Breast epithelium (tissue), 4 donors: ENCODE measurements at regions not wholly inside any gene's neighbourhood (a gene's known extent, or its start where the extent isn't known, plus 50 kb on each side); places are given as distances from the start of the nearest gene placed in this dataset.

Source experiments
- DNase-seq, 2 donors: peaks; one replicate each; pipeline ENCODE4 v3.0.0-alpha.2; 2019; ENCODE audit warnings: low spot score in 2 of 2
- H3K27ac ChIP-seq, 2 donors: fragments of 200-600 bp; sonication (generic) in 1 of 2; one replicate each; pipeline ENCODE4 v1.5.1; 2016 to 2019; ENCODE audit warnings: mild to moderate bottlenecking in 1 of 2
- H3K27me3 ChIP-seq, 2 donors: fragments of 200-600 bp; sonication (generic) in 1 of 2; one replicate each; pipeline versions ENCODE4 v1.5.1 to v1.6.0; 2017 to 2019; ENCODE audit warnings: control low read depth in 1 of 2, mild to moderate bottlenecking in 1 of 2
- H3K36me3 ChIP-seq: fragments of 200-600 bp; one replicate; pipeline ENCODE4 v1.5.1; 2019
- H3K4me1 ChIP-seq, 2 donors: fragments of 200-600 bp; sonication (generic); one replicate each; pipeline ENCODE4 v1.5.1; 2016 to 2019; ENCODE audit warnings: control low read depth in 1 of 2
- H3K4me3 ChIP-seq, 3 donors: fragments of 200-600 bp; sonication (generic); 1 replicate in 2 of 3; 2 replicates in 1 of 3; pipeline ENCODE4 v1.5.1; 2016 to 2019; ENCODE audit warnings: mild to moderate bottlenecking in 3 of 3, moderate library complexity in 2 of 3
- H3K9me3 ChIP-seq, 2 donors: fragments of 200-600 bp; sonication (generic) in 1 of 2; one replicate each; pipeline ENCODE4 v1.5.1; 2016 to 2019; ENCODE audit warnings: control low read depth in 1 of 2
- POLR2A ChIP-seq: fragments of 450-650 bp; IDR thresholded peaks from one replicate; pipeline ENCODE4 v1.6.1; 2016; ENCODE audit warnings: antibody characterized with exemption, mild to moderate bottlenecking, moderate library complexity
- POLR2AphosphoS5 ChIP-seq, 3 donors: sonication (generic); formaldehyde crosslinking; IDR thresholded peaks; one replicate each; pipeline ENCODE4 v1.6.1; 2017; ENCODE audit warnings: antibody characterized with exemption in 3 of 3
- intact Hi-C: fragments of 100-400 bp; cut with DNase I; formaldehyde crosslinking; loops from one replicate; pipeline ENCODE4 v1.15.1; 2023; ENCODE audit warnings: low total_unique reads
- TF ChIP-seq, protein P1 (sequence below), 3 donors: fragments of 450-650 bp; IDR thresholded peaks; one replicate each; pipeline ENCODE4 v1.5.1; 2016 to 2017; ENCODE audit warnings: antibody characterized with exemption in 3 of 3, mild to moderate bottlenecking in 3 of 3, moderate library complexity in 3 of 3

GRCh38 chr9:73775757-73776156 is 624.1 kb downstream of the ANXA1 start:
- no peaks in the 10 kb centered on the region for H3K4me1 ChIP-seq
- DNase-seq = no peak
- H3K4me3 ChIP-seq = no peak overlapping the region
- no peaks in the 10 kb centered on the region for H3K9me3 ChIP-seq
- TF ChIP-seq POLR2AphosphoS5 (IDR thresholded peaks at IDR 0.05) = no peak
- TF ChIP-seq, protein P1, sequence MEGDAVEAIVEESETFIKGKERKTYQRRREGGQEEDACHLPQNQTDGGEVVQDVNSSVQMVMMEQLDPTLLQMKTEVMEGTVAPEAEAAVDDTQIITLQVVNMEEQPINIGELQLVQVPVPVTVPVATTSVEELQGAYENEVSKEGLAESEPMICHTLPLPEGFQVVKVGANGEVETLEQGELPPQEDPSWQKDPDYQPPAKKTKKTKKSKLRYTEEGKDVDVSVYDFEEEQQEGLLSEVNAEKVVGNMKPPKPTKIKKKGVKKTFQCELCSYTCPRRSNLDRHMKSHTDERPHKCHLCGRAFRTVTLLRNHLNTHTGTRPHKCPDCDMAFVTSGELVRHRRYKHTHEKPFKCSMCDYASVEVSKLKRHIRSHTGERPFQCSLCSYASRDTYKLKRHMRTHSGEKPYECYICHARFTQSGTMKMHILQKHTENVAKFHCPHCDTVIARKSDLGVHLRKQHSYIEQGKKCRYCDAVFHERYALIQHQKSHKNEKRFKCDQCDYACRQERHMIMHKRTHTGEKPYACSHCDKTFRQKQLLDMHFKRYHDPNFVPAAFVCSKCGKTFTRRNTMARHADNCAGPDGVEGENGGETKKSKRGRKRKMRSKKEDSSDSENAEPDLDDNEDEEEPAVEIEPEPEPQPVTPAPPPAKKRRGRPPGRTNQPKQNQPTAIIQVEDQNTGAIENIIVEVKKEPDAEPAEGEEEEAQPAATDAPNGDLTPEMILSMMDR (IDR thresholded peaks at IDR 0.05) = no peak
- TF ChIP-seq POLR2A = no peak
- H3K27ac ChIP-seq = no peak overlapping the region
- intact Hi-C loops = no loop called here
- no peaks in the 10 kb centered on the region for H3K27me3 ChIP-seq
- H3K36me3 ChIP-seq = no peaks in the 10 kb centered on the region

DNA sequence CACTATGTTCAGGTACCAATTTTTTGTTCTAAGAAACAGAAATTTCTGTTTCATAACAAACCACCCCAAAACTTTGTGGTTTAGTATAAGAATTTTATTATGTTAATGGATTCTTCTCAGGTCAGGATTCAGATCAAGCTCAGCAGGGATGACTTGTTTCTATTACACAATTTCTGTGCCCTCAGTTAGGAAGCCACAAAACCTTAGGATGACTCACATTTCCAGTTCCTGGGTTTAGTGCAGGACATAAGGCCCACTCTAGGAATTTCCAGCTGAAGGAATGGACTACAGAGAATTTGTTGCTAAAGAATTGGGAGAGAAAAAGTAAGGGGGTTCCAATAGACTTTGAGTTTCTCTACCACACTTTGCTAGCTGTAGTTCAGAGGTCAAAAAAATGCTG is 629.3 kb downstream of the ANXA1 start:
- H3K4me1 ChIP-seq = no peaks in the 10 kb centered on the region
- no peak for DNase-seq
- H3K27ac ChIP-seq = no peak overlapping the region
- no peaks in the 10 kb centered on the region for H3K27me3 ChIP-seq
- intact Hi-C loops = no loop called here
- no peak overlapping the region for H3K4me3 ChIP-seq
- TF ChIP-seq POLR2A = no peak
- no peak for TF ChIP-seq POLR2AphosphoS5 (IDR thresholded peaks at IDR 0.05)
- TF ChIP-seq, protein P1 (IDR thresholded peaks at IDR 0.05) = no peak
- H3K36me3 ChIP-seq = no peaks in the 10 kb centered on the region
- H3K9me3 ChIP-seq = no peaks in the 10 kb centered on the region

DNA sequence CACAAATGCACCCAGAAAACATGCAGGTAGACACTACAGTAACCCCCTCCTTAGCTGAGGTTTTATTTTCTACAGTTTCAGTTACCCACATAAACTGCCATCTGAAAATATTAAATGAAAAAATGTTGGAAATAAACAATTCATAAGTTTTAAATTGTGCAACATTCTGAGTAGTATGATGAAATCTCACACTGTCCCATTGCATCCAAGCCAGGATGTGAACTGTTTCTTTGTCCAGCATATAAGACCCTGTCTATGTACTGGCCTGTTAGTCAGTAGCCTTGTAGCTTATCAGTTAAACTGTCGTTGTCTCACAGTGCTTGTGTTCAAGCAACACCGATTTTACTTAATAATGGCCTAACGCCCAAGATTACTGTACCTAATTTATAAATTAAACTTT is 630.5 kb downstream of the ANXA1 start:
- Histone ChIP-seq H3K27me3 (no peaks in the 10 kb centered on the region), H3K4me3 (no peak overlapping the region), H3K4me1 (no peaks in the 10 kb centered on the region), H3K27ac (no peak overlapping the region), H3K36me3 (no peaks in the 10 kb centered on the region), H3K9me3 (no peaks in the 10 kb centered on the region)
- intact Hi-C loops = no loop called here
- TF ChIP-seq POLR2AphosphoS5 (IDR thresholded peaks at IDR 0.05) (no peak), POLR2A (no peak)
- TF ChIP-seq, protein P1 (IDR thresholded peaks at IDR 0.05) = no peak
- no peak for DNase-seq

- no peaks in the 10 kb centered on the region for H3K27me3 ChIP-seq
- DNase-seq = no peak
- intact Hi-C loops = no loop called here
- H3K9me3 ChIP-seq = no peaks in the 10 kb centered on the region
- H3K4me3 ChIP-seq = no peak overlapping the region
- no peak overlapping the region for H3K27ac ChIP-seq
- TF ChIP-seq POLR2AphosphoS5 (IDR thresholded peaks at IDR 0.05) = no peak
- no peak for TF ChIP-seq POLR2A
- TF ChIP-seq, protein P1 (IDR thresholded peaks at IDR 0.05) = no peak
- no peaks in the 10 kb centered on the region for H3K4me1 ChIP-seq
- no peaks in the 10 kb centered on the region for H3K36me3 ChIP-seq
Measured at GRCh38 chr9:73799446-73799845, 647.8 kb downstream of the ANXA1 start.

GRCh38 chr9:73805111-73805510 is 653.4 kb downstream of the ANXA1 start:
- no peaks in the 10 kb centered on the region for H3K4me1 ChIP-seq
- H3K36me3 ChIP-seq = no peaks in the 10 kb centered on the region
- H3K27ac ChIP-seq = no peak overlapping the region
- TF ChIP-seq POLR2A (no peak), POLR2AphosphoS5 (IDR thresholded peaks at IDR 0.05) (no peak)
- TF ChIP-seq, protein P1 (IDR thresholded peaks at IDR 0.05) = no peak
- H3K27me3 ChIP-seq = no peaks in the 10 kb centered on the region
- DNase-seq = no peak
- H3K4me3 ChIP-seq = no peak overlapping the region
- intact Hi-C loops = no loop called here
- no peaks in the 10 kb centered on the region for H3K9me3 ChIP-seq
